ENCODE measurements at regions not wholly inside any gene's neighbourhood (a gene's known extent, or its start where the extent isn't known, plus 50 kb on each side); places are given as distances from the start of the nearest gene placed in this dataset.

GRCh38 chr12:98059659-98060343, 455.6 kb upstream of the TMPO start:
- DNase-seq (ENCODE audit: low read depth in 2 of 2), result no peak

GRCh38 chr12:98060411-98060810, 455.0 kb upstream of the TMPO start:
- DNase-seq (ENCODE audit: low read depth in 2 of 2), result no peak

- DNase-seq (ENCODE audit: low read depth in 2 of 2), result no peak
These were observed 452.7 kb upstream of the TMPO start for GRCh38 chr12:98062464-98063245.

- DNase-seq (ENCODE audit: low read depth in 2 of 2), result no peak
These were observed 450.9 kb upstream of the TMPO start for GRCh38 chr12:98064501-98064900.

- no peak for DNase-seq (ENCODE audit: low read depth in 2 of 2)
These were observed 447.6 kb upstream of the TMPO start for GRCh38 chr12:98067795-98068194.

- DNase-seq (ENCODE audit: low read depth in 2 of 2), result no peak
These were observed 441.8 kb upstream of the TMPO start for GRCh38 chr12:98073610-98074009.

GRCh38 chr12:98074286-98074685, 441.1 kb upstream of the TMPO start:
- no peak for DNase-seq (ENCODE audit: low read depth in 2 of 2)

GRCh38 chr12:98084391-98084790, 431.0 kb upstream of the TMPO start:
- DNase-seq (ENCODE audit: low read depth in 2 of 2), result no peak

GRCh38 chr12:98085046-98085755, 430.2 kb upstream of the TMPO start:
- DNase-seq (ENCODE audit: low read depth in 2 of 2), result no peak

- DNase-seq (ENCODE audit: low read depth in 2 of 2), result no peak
These were observed 424.7 kb upstream of the TMPO start for GRCh38 chr12:98090731-98091130.

- DNase-seq (ENCODE audit: low read depth in 2 of 2), result no peak
These were observed 419.0 kb upstream of the TMPO start for GRCh38 chr12:98096436-98096835.

- DNase-seq (ENCODE audit: low read depth in 2 of 2), result no peak
These were observed 409.2 kb upstream of the TMPO start for GRCh38 chr12:98106031-98106683.

- no peak for DNase-seq (ENCODE audit: low read depth in 2 of 2)
These were observed 406.1 kb upstream of the TMPO start for GRCh38 chr12:98109266-98109665.

GRCh38 chr12:98110536-98110935, 404.9 kb upstream of the TMPO start:
- DNase-seq (ENCODE audit: low read depth in 2 of 2), result no peak

- DNase-seq (ENCODE audit: low read depth in 2 of 2), result no peak
These were observed 401.8 kb upstream of the TMPO start for GRCh38 chr12:98113548-98113947.

- DNase-seq (ENCODE audit: low read depth in 2 of 2), result no peak
These were observed 393.4 kb upstream of the TMPO start for GRCh38 chr12:98121963-98122362.

- DNase-seq (ENCODE audit: low read depth in 2 of 2), result no peak
These were observed 392.3 kb upstream of the TMPO start for GRCh38 chr12:98123021-98123461.

GRCh38 chr12:98126637-98127335, 388.6 kb upstream of the TMPO start:
- DNase-seq (ENCODE audit: low read depth in 2 of 2), result no peak

- DNase-seq (ENCODE audit: low read depth in 2 of 2), result no peak
These were observed 388.1 kb upstream of the TMPO start for GRCh38 chr12:98127336-98127679.

GRCh38 chr12:98127854-98128253, 387.5 kb upstream of the TMPO start:
- no peak for DNase-seq (ENCODE audit: low read depth in 2 of 2)

- no peak for DNase-seq (ENCODE audit: low read depth in 2 of 2)
These were observed 378.8 kb upstream of the TMPO start for GRCh38 chr12:98136544-98136943.

GRCh38 chr12:98137278-98137677, 378.1 kb upstream of the TMPO start:
- DNase-seq (ENCODE audit: low read depth in 2 of 2), result no peak
